Liver (tissue), 8 donors: ENCODE measurements at regions not wholly inside any gene's neighbourhood (a gene's known extent, or its start where the extent isn't known, plus 50 kb on each side); places are given as distances from the start of the nearest gene placed in this dataset.

Experiments used
- DNase-seq: peaks from one replicate; pipeline ENCODE4 v3.0.0-alpha.2; 2017; ENCODE audit warnings: low spot score
- H3K27ac ChIP-seq, 2 donors: one replicate each; pipeline ENCODE4 v1.7.0; 2013; ENCODE audit warnings: inconsistent platforms in 2 of 2, low read length in 2 of 2, control low read depth in 1 of 2, low read depth in 1 of 2, mild to moderate bottlenecking in 1 of 2
- H3K27me3 ChIP-seq, 4 donors: one replicate each; pipeline versions ENCODE4 v1.6.1 to v1.7.0; 2013; ENCODE audit warnings: low read length in 3 of 4, inconsistent platforms in 1 of 4, mild to moderate bottlenecking in 1 of 4, moderate library complexity in 1 of 4; ENCODE audit not compliant: control insufficient read depth in 4 of 4, insufficient read depth in 4 of 4
- H3K36me3 ChIP-seq, 4 donors: one replicate each; pipeline versions ENCODE4 v1.6.1 to v1.7.0; 2013; ENCODE audit warnings: low read length in 3 of 4, mild to moderate bottlenecking in 3 of 4, low read depth in 1 of 4, moderate library complexity in 1 of 4; ENCODE audit not compliant: control insufficient read depth in 4 of 4, insufficient read depth in 3 of 4
- H3K4me1 ChIP-seq, 4 donors: one replicate each; pipeline versions ENCODE4 v1.6.1 to v1.7.0; 2013; ENCODE audit warnings: low read length in 3 of 4, mild to moderate bottlenecking in 3 of 4, moderate library complexity in 1 of 4; ENCODE audit not compliant: control insufficient read depth in 4 of 4, insufficient read depth in 4 of 4
- H3K4me3 ChIP-seq, 3 donors: one replicate each; pipeline versions ENCODE4 v1.6.1 to v1.7.0; 2013; ENCODE audit warnings: low read length in 3 of 3, control low read depth in 1 of 3, low read depth in 1 of 3, mild to moderate bottlenecking in 1 of 3
- H3K9ac ChIP-seq, 2 donors: one replicate each; pipeline ENCODE4 v1.7.0; 2013; ENCODE audit warnings: low read length in 2 of 2, mild to moderate bottlenecking in 2 of 2, moderate library complexity in 2 of 2, control low read depth in 1 of 2, low read depth in 1 of 2
- H3K9me3 ChIP-seq, 4 donors: one replicate each; pipeline versions ENCODE4 v1.6.1 to v1.7.0; 2013; ENCODE audit warnings: low read length in 3 of 4; ENCODE audit not compliant: control insufficient read depth in 4 of 4
- EGR1 ChIP-seq, 2 donors: IDR thresholded peaks; 2 replicates each; pipeline ENCODE4 v1.6.1; 2016 to 2018; ENCODE audit warnings: antibody characterized with exemption in 2 of 2, low read depth in 2 of 2
- FOXA1 ChIP-seq: IDR thresholded peaks from 2 replicates; pipeline ENCODE4 v1.6.1; 2016; ENCODE audit warnings: antibody characterized with exemption
- FOXA2 ChIP-seq: IDR thresholded peaks from 2 replicates; pipeline ENCODE4 v1.6.1; 2016; ENCODE audit warnings: antibody characterized with exemption
- GABPA ChIP-seq, 2 donors: IDR thresholded peaks in 1 of 2; conservative IDR thresholded peaks in 1 of 2; 2 replicates each; pipeline ENCODE4 v1.6.1; 2016; ENCODE audit warnings: antibody characterized with exemption in 2 of 2, mild to moderate bottlenecking in 1 of 2, moderate library complexity in 1 of 2
- HNF4A ChIP-seq, 2 donors: conservative IDR thresholded peaks; 2 replicates each; pipeline ENCODE4 v1.6.1; 2016; ENCODE audit warnings: antibody characterized with exemption in 2 of 2, mild to moderate bottlenecking in 2 of 2
- HNF4G ChIP-seq: IDR thresholded peaks from 2 replicates; pipeline ENCODE4 v1.6.1; 2016; ENCODE audit warnings: antibody characterized with exemption
- RAD21 ChIP-seq, 2 donors: IDR thresholded peaks; 2 replicates each; pipeline ENCODE4 v1.6.1; 2016; ENCODE audit warnings: antibody characterized with exemption in 2 of 2, mild to moderate bottlenecking in 2 of 2
- RXRA ChIP-seq, 2 donors: IDR thresholded peaks; 2 replicates each; pipeline ENCODE4 v1.6.1; 2017 to 2018; ENCODE audit warnings: antibody characterized with exemption in 2 of 2, mild to moderate bottlenecking in 1 of 2
- SP1 ChIP-seq: IDR thresholded peaks from 2 replicates; pipeline ENCODE4 v1.6.1; 2018; ENCODE audit warnings: antibody characterized with exemption, mild to moderate bottlenecking
- TAF1 ChIP-seq: conservative IDR thresholded peaks from 2 replicates; pipeline ENCODE4 v1.6.1; 2016; ENCODE audit warnings: antibody characterized with exemption, mild to moderate bottlenecking
- YY1 ChIP-seq: IDR thresholded peaks from 2 replicates; pipeline ENCODE4 v1.6.1; 2016; ENCODE audit warnings: antibody characterized with exemption, mild to moderate bottlenecking
- WGBS: extraction: QIAGEN DNeasy Blood & Tissue Kit; methylation state at CpG from one replicate; pipeline ENCODE4 v1.1.7; 2013; 5-methylcytosine and 5-hydroxymethylcytosine counted together
- TF ChIP-seq, protein P1 (sequence below): IDR thresholded peaks from 2 replicates; pipeline ENCODE4 v1.6.1; 2016; ENCODE audit warnings: antibody characterized with exemption
- TF ChIP-seq, protein P2 (sequence below): IDR thresholded peaks from 2 replicates; pipeline ENCODE4 v1.6.1; 2016; ENCODE audit warnings: antibody characterized with exemption, mild to moderate bottlenecking
- TF ChIP-seq, protein P3 (sequence below): IDR thresholded peaks from 2 replicates; pipeline ENCODE4 v1.6.1; 2016; ENCODE audit warnings: antibody characterized with exemption
- TF ChIP-seq, protein P4 (sequence below): IDR thresholded peaks from 2 replicates; pipeline ENCODE4 v1.6.1; 2016; ENCODE audit warnings: antibody characterized with exemption
- TF ChIP-seq, protein P5 (sequence below): fragments of 150-350 bp; IDR thresholded peaks from 2 replicates; pipeline ENCODE4 v1.5.1; 2017; ENCODE audit warnings: improper control_type of control experiment, low read depth, low read length; ENCODE audit not compliant: missing input control
- donor health status: healthy.
- donor health status: healthy.
- donor health status: healthy.
- donor health status: healthy.
- donor health status: healthy.

DNA sequence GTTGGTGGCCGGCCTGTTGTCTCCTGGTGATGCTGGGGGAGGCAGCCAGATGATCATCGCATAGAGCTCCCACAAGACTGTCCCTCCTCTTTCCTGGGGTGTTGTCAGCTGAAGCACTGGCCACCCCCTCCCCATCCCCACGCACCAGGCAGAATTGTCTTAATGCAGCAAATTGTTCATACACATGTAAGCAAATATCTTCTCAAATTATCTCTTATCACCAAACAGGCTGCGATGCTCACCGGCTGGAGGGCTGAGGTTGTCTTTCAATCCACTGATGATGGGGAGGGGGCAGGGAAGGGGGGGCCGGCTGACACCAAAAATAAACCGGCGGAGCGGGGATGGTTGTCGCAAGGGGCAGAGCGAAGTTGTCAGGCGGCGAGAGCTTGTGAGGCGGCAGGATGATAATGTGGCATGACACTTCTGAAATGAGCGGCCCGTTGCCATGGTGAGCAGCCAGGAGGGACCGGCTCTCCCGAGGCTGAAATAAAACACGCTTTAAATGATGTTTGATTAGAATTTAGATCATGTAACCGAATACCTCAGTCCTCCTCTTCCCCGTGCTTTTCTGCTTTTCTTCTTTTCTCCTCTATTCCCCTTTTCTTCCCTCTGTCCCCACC, 59.8 kb downstream of the MRM1 start:
- H3K27me3 ChIP-seq = no peaks in the 10 kb centered on the region
- WGBS = 58% methylated on average over 21 of the region's 21 CpGs
- H3K27ac ChIP-seq = no peak overlapping the region
- no peak overlapping the region for H3K4me3 ChIP-seq
- H3K36me3 ChIP-seq = no peaks in the 10 kb centered on the region
- H3K9me3 ChIP-seq = no peaks in the 10 kb centered on the region
- TF ChIP-seq, protein P1, sequence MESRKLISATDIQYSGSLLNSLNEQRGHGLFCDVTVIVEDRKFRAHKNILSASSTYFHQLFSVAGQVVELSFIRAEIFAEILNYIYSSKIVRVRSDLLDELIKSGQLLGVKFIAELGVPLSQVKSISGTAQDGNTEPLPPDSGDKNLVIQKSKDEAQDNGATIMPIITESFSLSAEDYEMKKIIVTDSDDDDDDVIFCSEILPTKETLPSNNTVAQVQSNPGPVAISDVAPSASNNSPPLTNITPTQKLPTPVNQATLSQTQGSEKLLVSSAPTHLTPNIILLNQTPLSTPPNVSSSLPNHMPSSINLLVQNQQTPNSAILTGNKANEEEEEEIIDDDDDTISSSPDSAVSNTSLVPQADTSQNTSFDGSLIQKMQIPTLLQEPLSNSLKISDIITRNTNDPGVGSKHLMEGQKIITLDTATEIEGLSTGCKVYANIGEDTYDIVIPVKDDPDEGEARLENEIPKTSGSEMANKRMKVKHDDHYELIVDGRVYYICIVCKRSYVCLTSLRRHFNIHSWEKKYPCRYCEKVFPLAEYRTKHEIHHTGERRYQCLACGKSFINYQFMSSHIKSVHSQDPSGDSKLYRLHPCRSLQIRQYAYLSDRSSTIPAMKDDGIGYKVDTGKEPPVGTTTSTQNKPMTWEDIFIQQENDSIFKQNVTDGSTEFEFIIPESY = no peak
- TF ChIP-seq SP1 (no peak), TAF1 (no peak), RXRA (IDR thresholded peaks at IDR 0.05) (no peak), FOXA2 (no peak), GABPA (IDR thresholded peaks at IDR 0.05 in 1 of 2, conservative IDR thresholded peaks at IDR 0.05 in 1 of 2) (no peak), HNF4A (conservative IDR thresholded peaks at IDR 0.05) (no peak), FOXA1 (no peak), EGR1 (IDR thresholded peaks at IDR 0.05; ENCODE audit: low read depth in 2 of 2) (no peak), RAD21 (IDR thresholded peaks at IDR 0.05) (no peak), YY1 (no peak), HNF4G (no peak)
- TF ChIP-seq, protein P2, sequence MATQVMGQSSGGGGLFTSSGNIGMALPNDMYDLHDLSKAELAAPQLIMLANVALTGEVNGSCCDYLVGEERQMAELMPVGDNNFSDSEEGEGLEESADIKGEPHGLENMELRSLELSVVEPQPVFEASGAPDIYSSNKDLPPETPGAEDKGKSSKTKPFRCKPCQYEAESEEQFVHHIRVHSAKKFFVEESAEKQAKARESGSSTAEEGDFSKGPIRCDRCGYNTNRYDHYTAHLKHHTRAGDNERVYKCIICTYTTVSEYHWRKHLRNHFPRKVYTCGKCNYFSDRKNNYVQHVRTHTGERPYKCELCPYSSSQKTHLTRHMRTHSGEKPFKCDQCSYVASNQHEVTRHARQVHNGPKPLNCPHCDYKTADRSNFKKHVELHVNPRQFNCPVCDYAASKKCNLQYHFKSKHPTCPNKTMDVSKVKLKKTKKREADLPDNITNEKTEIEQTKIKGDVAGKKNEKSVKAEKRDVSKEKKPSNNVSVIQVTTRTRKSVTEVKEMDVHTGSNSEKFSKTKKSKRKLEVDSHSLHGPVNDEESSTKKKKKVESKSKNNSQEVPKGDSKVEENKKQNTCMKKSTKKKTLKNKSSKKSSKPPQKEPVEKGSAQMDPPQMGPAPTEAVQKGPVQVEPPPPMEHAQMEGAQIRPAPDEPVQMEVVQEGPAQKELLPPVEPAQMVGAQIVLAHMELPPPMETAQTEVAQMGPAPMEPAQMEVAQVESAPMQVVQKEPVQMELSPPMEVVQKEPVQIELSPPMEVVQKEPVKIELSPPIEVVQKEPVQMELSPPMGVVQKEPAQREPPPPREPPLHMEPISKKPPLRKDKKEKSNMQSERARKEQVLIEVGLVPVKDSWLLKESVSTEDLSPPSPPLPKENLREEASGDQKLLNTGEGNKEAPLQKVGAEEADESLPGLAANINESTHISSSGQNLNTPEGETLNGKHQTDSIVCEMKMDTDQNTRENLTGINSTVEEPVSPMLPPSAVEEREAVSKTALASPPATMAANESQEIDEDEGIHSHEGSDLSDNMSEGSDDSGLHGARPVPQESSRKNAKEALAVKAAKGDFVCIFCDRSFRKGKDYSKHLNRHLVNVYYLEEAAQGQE = no peak
- TF ChIP-seq, protein P3, sequence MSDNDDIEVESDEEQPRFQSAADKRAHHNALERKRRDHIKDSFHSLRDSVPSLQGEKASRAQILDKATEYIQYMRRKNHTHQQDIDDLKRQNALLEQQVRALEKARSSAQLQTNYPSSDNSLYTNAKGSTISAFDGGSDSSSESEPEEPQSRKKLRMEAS = no peak
- TF ChIP-seq, protein P4, sequence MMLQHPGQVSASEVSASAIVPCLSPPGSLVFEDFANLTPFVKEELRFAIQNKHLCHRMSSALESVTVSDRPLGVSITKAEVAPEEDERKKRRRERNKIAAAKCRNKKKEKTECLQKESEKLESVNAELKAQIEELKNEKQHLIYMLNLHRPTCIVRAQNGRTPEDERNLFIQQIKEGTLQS = no peak
- TF ChIP-seq, protein P5, sequence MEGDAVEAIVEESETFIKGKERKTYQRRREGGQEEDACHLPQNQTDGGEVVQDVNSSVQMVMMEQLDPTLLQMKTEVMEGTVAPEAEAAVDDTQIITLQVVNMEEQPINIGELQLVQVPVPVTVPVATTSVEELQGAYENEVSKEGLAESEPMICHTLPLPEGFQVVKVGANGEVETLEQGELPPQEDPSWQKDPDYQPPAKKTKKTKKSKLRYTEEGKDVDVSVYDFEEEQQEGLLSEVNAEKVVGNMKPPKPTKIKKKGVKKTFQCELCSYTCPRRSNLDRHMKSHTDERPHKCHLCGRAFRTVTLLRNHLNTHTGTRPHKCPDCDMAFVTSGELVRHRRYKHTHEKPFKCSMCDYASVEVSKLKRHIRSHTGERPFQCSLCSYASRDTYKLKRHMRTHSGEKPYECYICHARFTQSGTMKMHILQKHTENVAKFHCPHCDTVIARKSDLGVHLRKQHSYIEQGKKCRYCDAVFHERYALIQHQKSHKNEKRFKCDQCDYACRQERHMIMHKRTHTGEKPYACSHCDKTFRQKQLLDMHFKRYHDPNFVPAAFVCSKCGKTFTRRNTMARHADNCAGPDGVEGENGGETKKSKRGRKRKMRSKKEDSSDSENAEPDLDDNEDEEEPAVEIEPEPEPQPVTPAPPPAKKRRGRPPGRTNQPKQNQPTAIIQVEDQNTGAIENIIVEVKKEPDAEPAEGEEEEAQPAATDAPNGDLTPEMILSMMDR = no peak
- no peak overlapping the region for H3K9ac ChIP-seq
- no peak for DNase-seq
- peaks cover 0 to 10% (median 1%) of the 10 kb centered on the region in 4 donors for H3K4me1 ChIP-seq
